ENCODE measurements at regions not wholly inside any gene's neighbourhood (a gene's known extent, or its start where the extent isn't known, plus 50 kb on each side); places are given as distances from the start of the nearest gene placed in this dataset.

DNA sequence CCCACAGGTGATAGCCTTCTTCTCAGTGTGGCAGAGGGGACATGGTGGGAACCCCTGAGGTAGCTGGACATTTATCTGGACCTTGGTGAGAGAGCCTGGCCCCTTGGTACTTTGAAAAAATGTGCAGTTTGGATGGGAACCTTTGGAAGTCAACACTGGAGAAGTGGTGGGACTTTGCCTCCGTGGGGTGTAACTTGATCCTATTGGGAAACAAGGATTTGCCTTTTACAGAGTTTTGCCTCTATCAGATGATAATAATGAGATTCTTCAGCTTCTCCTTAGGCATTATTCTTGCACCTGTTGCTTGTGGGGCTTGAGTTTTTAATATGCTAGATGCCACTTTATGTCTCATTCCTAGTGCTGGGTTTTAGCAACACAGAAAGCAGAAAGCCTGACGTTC is 99.0 kb downstream of the ERCC5 start:
- 52% methylated on average over 2 of the region's 2 CpGs for WGBS (ENCODE audit: low lambda C conversion rate, missing lambda C conversion rate)
- Histone ChIP-seq H3K27me3 (no peaks in the 10 kb centered on the region), H3K9me2 (replicated peaks; ENCODE audit: insufficient read depth) (no peaks in the 10 kb centered on the region), H2AFZ (no peak overlapping the region), H3K79me2 (no peaks in the 10 kb centered on the region), H3K4me2 (no peak overlapping the region), H3K9me3 (ENCODE audit: low read depth) (no peaks in the 10 kb centered on the region), H3K4me3 (no peak overlapping the region), H3K27ac (no peak overlapping the region), H4K20me1 (ENCODE audit: insufficient read depth, poor library complexity, severe bottlenecking) (no peaks in the 10 kb centered on the region), H3K36me3 (replicated peaks; ENCODE audit: insufficient read depth, low read depth) (no peaks in the 10 kb centered on the region), H3K4me1 (ENCODE audit: insufficient read depth) (peaks cover 6% of the 10 kb centered on the region)
- DNase-seq (ENCODE audit: low spot score), result no peak
- no peak for TF ChIP-seq EZH2 (IDR thresholded peaks at IDR 0.05; ENCODE audit: borderline replicate concordance)
- no peak for TF ChIP-seq EZH2phosphoT487 (IDR thresholded peaks at IDR 0.05; ENCODE audit: low read depth, severe bottlenecking, unreplicated experiment)
- TF ChIP-seq, protein P1, sequence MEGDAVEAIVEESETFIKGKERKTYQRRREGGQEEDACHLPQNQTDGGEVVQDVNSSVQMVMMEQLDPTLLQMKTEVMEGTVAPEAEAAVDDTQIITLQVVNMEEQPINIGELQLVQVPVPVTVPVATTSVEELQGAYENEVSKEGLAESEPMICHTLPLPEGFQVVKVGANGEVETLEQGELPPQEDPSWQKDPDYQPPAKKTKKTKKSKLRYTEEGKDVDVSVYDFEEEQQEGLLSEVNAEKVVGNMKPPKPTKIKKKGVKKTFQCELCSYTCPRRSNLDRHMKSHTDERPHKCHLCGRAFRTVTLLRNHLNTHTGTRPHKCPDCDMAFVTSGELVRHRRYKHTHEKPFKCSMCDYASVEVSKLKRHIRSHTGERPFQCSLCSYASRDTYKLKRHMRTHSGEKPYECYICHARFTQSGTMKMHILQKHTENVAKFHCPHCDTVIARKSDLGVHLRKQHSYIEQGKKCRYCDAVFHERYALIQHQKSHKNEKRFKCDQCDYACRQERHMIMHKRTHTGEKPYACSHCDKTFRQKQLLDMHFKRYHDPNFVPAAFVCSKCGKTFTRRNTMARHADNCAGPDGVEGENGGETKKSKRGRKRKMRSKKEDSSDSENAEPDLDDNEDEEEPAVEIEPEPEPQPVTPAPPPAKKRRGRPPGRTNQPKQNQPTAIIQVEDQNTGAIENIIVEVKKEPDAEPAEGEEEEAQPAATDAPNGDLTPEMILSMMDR (IDR thresholded peaks at IDR 0.05; ENCODE audit: poor library complexity), result no peak

- H3K9me2 ChIP-seq (replicated peaks; ENCODE audit: insufficient read depth), result no peaks in the 10 kb centered on the region
- no peak for TF ChIP-seq EZH2phosphoT487 (IDR thresholded peaks at IDR 0.05; ENCODE audit: low read depth, severe bottlenecking, unreplicated experiment)
- TF ChIP-seq, protein P1 (IDR thresholded peaks at IDR 0.05; ENCODE audit: poor library complexity), result no peak
- TF ChIP-seq EZH2 (IDR thresholded peaks at IDR 0.05; ENCODE audit: borderline replicate concordance), result no peak
- no peak overlapping the region for H3K4me3 ChIP-seq
- no peaks in the 10 kb centered on the region for H3K9me3 ChIP-seq (ENCODE audit: low read depth)
- WGBS (ENCODE audit: low lambda C conversion rate, missing lambda C conversion rate), result 88% methylated on average over 1 of the region's 1 CpG
- H3K4me2 ChIP-seq, result no peak overlapping the region
- H2AFZ ChIP-seq, result no peak overlapping the region
- no peaks in the 10 kb centered on the region for H4K20me1 ChIP-seq (ENCODE audit: insufficient read depth, poor library complexity, severe bottlenecking)
- DNase-seq (ENCODE audit: low spot score), result no peak
- no peaks in the 10 kb centered on the region for H3K27me3 ChIP-seq
- H3K27ac ChIP-seq, result no peak overlapping the region
- no peaks in the 10 kb centered on the region for H3K36me3 ChIP-seq (replicated peaks; ENCODE audit: insufficient read depth, low read depth)
- H3K79me2 ChIP-seq, result no peaks in the 10 kb centered on the region
- no peaks in the 10 kb centered on the region for H3K4me1 ChIP-seq (ENCODE audit: insufficient read depth)
Measured at GRCh38 chr13:102940770-102941169, 94.9 kb downstream of the ERCC5 start.

DNA sequence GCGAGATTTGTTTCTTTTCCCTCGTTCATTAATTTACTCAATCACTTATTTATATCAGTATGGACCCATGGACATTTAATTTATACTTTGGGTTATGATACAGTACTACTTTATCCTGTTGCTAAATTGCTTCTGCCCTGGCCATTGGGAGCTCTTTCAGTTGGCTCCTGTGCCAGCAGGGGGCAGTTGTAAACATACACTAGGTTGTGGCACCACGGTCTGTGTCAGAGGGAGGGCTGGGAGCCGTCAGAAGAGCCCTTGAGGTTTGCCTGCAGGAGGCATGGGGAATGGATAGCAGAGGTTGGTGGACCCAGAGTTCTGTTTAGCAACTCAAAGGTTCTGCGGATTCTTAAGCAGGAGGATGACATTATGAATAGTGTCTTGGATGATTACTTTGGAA is 94.3 kb downstream of the ERCC5 start:
- Histone ChIP-seq H3K4me3 (no peak overlapping the region), H3K79me2 (no peaks in the 10 kb centered on the region), H3K9me3 (ENCODE audit: low read depth) (no peaks in the 10 kb centered on the region), H3K36me3 (replicated peaks; ENCODE audit: insufficient read depth, low read depth) (no peaks in the 10 kb centered on the region), H4K20me1 (ENCODE audit: insufficient read depth, poor library complexity, severe bottlenecking) (no peaks in the 10 kb centered on the region), H3K9me2 (replicated peaks; ENCODE audit: insufficient read depth) (no peaks in the 10 kb centered on the region), H2AFZ (no peak overlapping the region), H3K27ac (no peak overlapping the region), H3K27me3 (no peaks in the 10 kb centered on the region), H3K4me1 (ENCODE audit: insufficient read depth) (no peaks in the 10 kb centered on the region), H3K4me2 (no peak overlapping the region)
- no peak for TF ChIP-seq EZH2 (IDR thresholded peaks at IDR 0.05; ENCODE audit: borderline replicate concordance)
- TF ChIP-seq EZH2phosphoT487 (IDR thresholded peaks at IDR 0.05; ENCODE audit: low read depth, severe bottlenecking, unreplicated experiment), result no peak
- TF ChIP-seq, protein P1 (IDR thresholded peaks at IDR 0.05; ENCODE audit: poor library complexity), result no peak
- DNase-seq (ENCODE audit: low spot score), result no peak
- WGBS (ENCODE audit: low lambda C conversion rate, missing lambda C conversion rate), result 81% methylated on average over 5 of the region's 5 CpGs

DNA sequence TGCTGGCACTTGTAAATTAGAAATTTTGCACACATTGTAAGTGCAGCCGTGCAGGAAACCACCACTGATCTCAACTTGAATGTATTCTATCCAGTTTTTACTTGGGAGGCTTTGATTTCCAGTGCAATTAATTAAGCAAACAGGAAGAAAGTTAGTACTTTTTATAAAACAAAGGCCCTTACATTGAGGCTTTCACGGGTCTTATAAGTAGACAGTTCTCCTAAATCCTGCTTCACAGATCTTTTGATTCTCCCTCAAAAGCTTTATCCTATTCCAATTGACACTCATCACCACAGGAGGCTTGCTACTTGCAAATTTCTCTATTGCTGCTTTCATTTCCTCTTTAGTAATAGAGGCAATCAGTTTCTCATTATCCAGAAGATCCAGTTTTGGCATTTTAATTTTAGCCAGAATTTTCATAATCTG is 90.1 kb downstream of the ERCC5 start:
- no peak overlapping the region for H2AFZ ChIP-seq
- no peak overlapping the region for H3K27ac ChIP-seq
- H4K20me1 ChIP-seq (ENCODE audit: insufficient read depth, poor library complexity, severe bottlenecking), result no peaks in the 10 kb centered on the region
- H3K4me2 ChIP-seq, result no peak overlapping the region
- H3K9me2 ChIP-seq (replicated peaks; ENCODE audit: insufficient read depth), result no peaks in the 10 kb centered on the region
- TF ChIP-seq, protein P1 (IDR thresholded peaks at IDR 0.05; ENCODE audit: poor library complexity), result no peak
- TF ChIP-seq EZH2 (IDR thresholded peaks at IDR 0.05; ENCODE audit: borderline replicate concordance) (no peak), EZH2phosphoT487 (IDR thresholded peaks at IDR 0.05; ENCODE audit: low read depth, severe bottlenecking, unreplicated experiment) (no peak)
- no peaks in the 10 kb centered on the region for H3K9me3 ChIP-seq (ENCODE audit: low read depth)
- H3K27me3 ChIP-seq, result no peaks in the 10 kb centered on the region
- no peaks in the 10 kb centered on the region for H3K79me2 ChIP-seq
- peaks cover 6% of the 10 kb centered on the region for H3K4me1 ChIP-seq (ENCODE audit: insufficient read depth)
- no peak for DNase-seq (ENCODE audit: low spot score)
- H3K36me3 ChIP-seq (replicated peaks; ENCODE audit: insufficient read depth, low read depth), result no peaks in the 10 kb centered on the region
- no peak overlapping the region for H3K4me3 ChIP-seq
- 67% methylated on average over 2 of the region's 2 CpGs for WGBS (ENCODE audit: low lambda C conversion rate, missing lambda C conversion rate)

Measured in hepatocyte (in vitro differentiated cells).